GM12878 (cell line): ENCODE measurements at regions not wholly inside any gene's neighbourhood (a gene's known extent, or its start where the extent isn't known, plus 50 kb on each side); places are given as distances from the start of the nearest gene placed in this dataset.

Source experiments
- ATAC-seq: fragments of 200-7000 bp; cut with Tn5 transposase; 3 replicates; pipeline ENCODE4 v1.9.1; 2020; ENCODE audit warnings: mild to moderate bottlenecking, moderate library complexity
- BruUV-seq: library from RNA; stranded (reverse); fragments of 400-500 nt; replicated peaks from 2 replicates; lab custom pipeline; 2021; lab: Mats Ljungman, UMichigan
- CTCF ChIA-PET: fragments of 300-600 bp; sonication (Branson Sonifier 250); formaldehyde crosslinking; extraction: SDS; loops from one replicate; lab custom pipeline; 2021; ENCODE audit warnings: inconsistent platforms; lab: Yijun Ruan, JAX
- POLR2A ChIA-PET: fragments of 350-600 bp; formaldehyde crosslinking; extraction: SDS; loops from one replicate; lab custom pipeline; 2021; ENCODE audit warnings: inconsistent platforms; lab: Charles Lee
- RAD21 ChIA-PET: fragments of 300-600 bp; sonication (Branson Sonifier 250); formaldehyde crosslinking; loops from one replicate; lab custom pipeline; 2023; ENCODE audit warnings: antibody characterized with exemption; ENCODE audit not compliant: unreplicated experiment; lab: Charles Lee
- SMC1A ChIA-PET: fragments of 300-600 bp; sonication (Branson Sonifier 250); formaldehyde crosslinking; loops from one replicate; lab custom pipeline; 2023; ENCODE audit not compliant: unreplicated experiment, uncharacterized antibody; lab: Charles Lee
- DNase-seq: peaks from one replicate; pipeline ENCODE4 v3.0.0-alpha.2; 2011; ENCODE audit warnings: low read depth, low spot score
- FAIRE-seq: peaks from 3 replicates; lab custom pipeline; 2011; peaks lifted over from hg19 to GRCh38; lab: Jason Lieb, UNC
- H2AFZ ChIP-seq: 2 replicates; pipeline ENCODE4 v1.6.0; 2011; ENCODE audit warnings: low read depth, low read length, control low read depth; ENCODE audit not compliant: control insufficient read depth
- H3K27ac ChIP-seq: 2 replicates; pipeline ENCODE4 v1.5.1; 2011; ENCODE audit warnings: control low read depth; ENCODE audit not compliant: control insufficient read depth, insufficient read depth
- H3K27me3 ChIP-seq, 2 experiments: replicated peaks in 1 of 2; 2 replicates each; pipeline versions ENCODE4 v1.6.0 to v1.6.1; 2011; ENCODE audit warnings: low read length in 1 of 2; ENCODE audit not compliant: control insufficient read depth in 2 of 2, insufficient read depth in 2 of 2
- H3K36me3 ChIP-seq, 2 experiments: 2 replicates each; pipeline ENCODE4 v1.5.1; 2011; ENCODE audit warnings: low read length in 1 of 2; ENCODE audit not compliant: control insufficient read depth in 2 of 2, insufficient read depth in 2 of 2
- H3K4me1 ChIP-seq: 2 replicates; pipeline ENCODE4 v1.6.1; 2011; ENCODE audit warnings: mild to moderate bottlenecking, low read length, moderate library complexity, mixed read lengths; ENCODE audit not compliant: control insufficient read depth, insufficient read depth
- H3K4me2 ChIP-seq: 2 replicates; pipeline ENCODE4 v1.6.0; 2011; ENCODE audit warnings: control low read depth; ENCODE audit not compliant: control insufficient read depth, insufficient read depth
- H3K4me3 ChIP-seq: fragments of 200-600 bp; sonication (generic); 2 replicates; pipeline ENCODE4 v1.5.1; 2016
- H3K79me2 ChIP-seq: 2 replicates; pipeline ENCODE4 v1.6.0; 2011; ENCODE audit warnings: low read length; ENCODE audit not compliant: control insufficient read depth, insufficient read depth
- H3K9ac ChIP-seq: 2 replicates; pipeline ENCODE4 v1.8.0; 2011; ENCODE audit warnings: low read length, control low read depth, mixed read lengths; ENCODE audit not compliant: control insufficient read depth, insufficient read depth
- H3K9me3 ChIP-seq: replicated peaks from 3 replicates; pipeline ENCODE4 v1.5.1; 2011; ENCODE audit warnings: mild to moderate bottlenecking, low read length; ENCODE audit not compliant: control insufficient read depth, insufficient read depth
- H4K20me1 ChIP-seq: 2 replicates; pipeline ENCODE4 v1.6.0; 2011; ENCODE audit not compliant: control insufficient read depth, insufficient read depth
- ASH2L ChIP-seq: fragments of 300-600, 200-600 bp; sonication (generic); IDR thresholded peaks from 2 replicates; pipeline ENCODE4 v1.6.1; 2017; ENCODE audit warnings: low read depth, mild to moderate bottlenecking, borderline replicate concordance
- CBX5 ChIP-seq: sonication (generic); IDR thresholded peaks from 2 replicates; pipeline ENCODE4 v1.6.1; 2016; ENCODE audit warnings: low read depth, moderate library complexity, mild to moderate bottlenecking, inconsistent platforms
- CHD2 ChIP-seq: IDR thresholded peaks from 2 replicates; pipeline ENCODE4 v1.6.1; 2011; ENCODE audit warnings: low read depth, low read length, improper control_type of control experiment, borderline replicate concordance
- CHD4 ChIP-seq: fragments of 200-600 bp; sonication (generic); IDR thresholded peaks from 2 replicates; pipeline ENCODE4 v1.6.1; 2016; ENCODE audit warnings: mild to moderate bottlenecking
- CREB1 ChIP-seq: IDR thresholded peaks from 2 replicates; pipeline ENCODE4 v1.6.1; 2012; ENCODE audit warnings: low read depth, mild to moderate bottlenecking, inconsistent platforms
- HDGF ChIP-seq: fragments of 450-650 bp; IDR thresholded peaks from 2 replicates; pipeline ENCODE4 v1.6.1; 2016; ENCODE audit warnings: antibody characterized with exemption
- MEF2A ChIP-seq: IDR thresholded peaks from 2 replicates; pipeline ENCODE4 v1.6.1; 2011; ENCODE audit warnings: low read depth, mild to moderate bottlenecking, low read length, moderate library complexity; ENCODE audit not compliant: insufficient read depth
- MXI1 ChIP-seq: fragments of 150-350 bp; IDR thresholded peaks from 2 replicates; pipeline ENCODE4 v1.6.1; 2011; ENCODE audit warnings: low read depth, mild to moderate bottlenecking, inconsistent platforms, low read length, improper control_type of control experiment
- MYC ChIP-seq: IDR thresholded peaks from 2 replicates; pipeline ENCODE4 v1.6.1; 2011; ENCODE audit warnings: mild to moderate bottlenecking, low read length, moderate library complexity, inconsistent platforms; ENCODE audit not compliant: insufficient read depth, insufficient replicate concordance, insufficient read length, severe bottlenecking
- PAX8 ChIP-seq: fragments of 450-650 bp; IDR thresholded peaks from 2 replicates; pipeline ENCODE4 v1.6.1; 2017; ENCODE audit warnings: mild to moderate bottlenecking, moderate library complexity
- SREBF2 ChIP-seq: IDR thresholded peaks from 2 replicates; pipeline ENCODE4 v1.6.1; 2012; ENCODE audit warnings: mild to moderate bottlenecking, low read length
- STAT3 ChIP-seq: IDR thresholded peaks from 2 replicates; pipeline ENCODE4 v1.6.1; 2011; ENCODE audit warnings: low read depth, low read length, improper control_type of control experiment
- SUZ12 ChIP-seq: fragments of 200-600 bp; sonication (generic); IDR thresholded peaks from one replicate; pipeline ENCODE4 v1.6.1; 2018; ENCODE audit warnings: antibody characterized with exemption, mild to moderate bottlenecking; ENCODE audit not compliant: unreplicated experiment
- TAF1 ChIP-seq: IDR thresholded peaks from 2 replicates; pipeline ENCODE4 v1.6.1; 2011; ENCODE audit warnings: mild to moderate bottlenecking, low read depth, low read length, borderline replicate concordance
- WGBS: methylation state at CpG from one replicate; pipeline ENCODE4 v1.1.6; 2016; ENCODE audit warnings: low lambda C conversion rate; ENCODE audit not compliant: insufficient replicate concordance, insufficient coverage; ENCODE audit errors: missing lambda C conversion rate; 5-methylcytosine and 5-hydroxymethylcytosine counted together
- in situ Hi-C: fragments of 300-500 bp; cut with MboI; formaldehyde crosslinking; loops from 9 replicates; pipeline ENCODE4 v1.14.3; 2018; ENCODE audit warnings: mixed read lengths
- intact Hi-C: fragments of 100-400 bp; cut with micrococcal nuclease; formaldehyde crosslinking; loops from one replicate; pipeline ENCODE4 v1.14.2; 2022; ENCODE audit not compliant: unreplicated experiment
- TF ChIP-seq, protein P1 (sequence below): fragments of 450-650 bp; formaldehyde crosslinking; IDR thresholded peaks from 2 replicates; pipeline ENCODE4 v1.4.0; 2020; ENCODE audit warnings: mild to moderate bottlenecking, moderate library complexity
- TF ChIP-seq, protein P2 (sequence below): IDR thresholded peaks from 2 replicates; pipeline ENCODE4 v1.6.1; 2011; ENCODE audit warnings: borderline replicate concordance, low read depth, mild to moderate bottlenecking, moderate library complexity, mixed read lengths, low read length; ENCODE audit not compliant: insufficient read depth; ENCODE audit errors: extremely low read length
- TF ChIP-seq, protein P3 (sequence below): fragments of 450-650 bp; IDR thresholded peaks from 2 replicates; pipeline ENCODE4 v1.6.1; 2018; ENCODE audit warnings: mild to moderate bottlenecking, low read depth, moderate library complexity; ENCODE audit not compliant: partially characterized antibody

DNA sequence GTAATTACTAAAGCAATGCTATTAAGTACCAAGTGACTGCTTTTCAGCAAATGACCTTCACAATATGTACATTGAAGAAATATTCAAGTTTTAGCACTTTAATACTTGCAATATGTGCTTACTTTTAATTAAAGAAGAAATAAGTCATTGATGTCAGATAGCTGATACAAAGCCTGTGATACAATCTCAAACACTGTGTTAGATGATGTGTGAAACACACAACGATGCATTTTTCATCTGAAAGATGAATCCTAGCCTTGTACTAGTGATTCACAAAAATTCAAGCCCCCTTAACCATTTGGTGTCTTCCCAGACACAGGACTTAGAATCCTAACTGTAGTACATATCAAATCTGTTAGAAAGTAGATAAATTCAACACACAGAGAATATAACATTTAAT lies 724.1 kb upstream of the ADAMTS5 start (continued):
- TF ChIP-seq, protein P1, sequence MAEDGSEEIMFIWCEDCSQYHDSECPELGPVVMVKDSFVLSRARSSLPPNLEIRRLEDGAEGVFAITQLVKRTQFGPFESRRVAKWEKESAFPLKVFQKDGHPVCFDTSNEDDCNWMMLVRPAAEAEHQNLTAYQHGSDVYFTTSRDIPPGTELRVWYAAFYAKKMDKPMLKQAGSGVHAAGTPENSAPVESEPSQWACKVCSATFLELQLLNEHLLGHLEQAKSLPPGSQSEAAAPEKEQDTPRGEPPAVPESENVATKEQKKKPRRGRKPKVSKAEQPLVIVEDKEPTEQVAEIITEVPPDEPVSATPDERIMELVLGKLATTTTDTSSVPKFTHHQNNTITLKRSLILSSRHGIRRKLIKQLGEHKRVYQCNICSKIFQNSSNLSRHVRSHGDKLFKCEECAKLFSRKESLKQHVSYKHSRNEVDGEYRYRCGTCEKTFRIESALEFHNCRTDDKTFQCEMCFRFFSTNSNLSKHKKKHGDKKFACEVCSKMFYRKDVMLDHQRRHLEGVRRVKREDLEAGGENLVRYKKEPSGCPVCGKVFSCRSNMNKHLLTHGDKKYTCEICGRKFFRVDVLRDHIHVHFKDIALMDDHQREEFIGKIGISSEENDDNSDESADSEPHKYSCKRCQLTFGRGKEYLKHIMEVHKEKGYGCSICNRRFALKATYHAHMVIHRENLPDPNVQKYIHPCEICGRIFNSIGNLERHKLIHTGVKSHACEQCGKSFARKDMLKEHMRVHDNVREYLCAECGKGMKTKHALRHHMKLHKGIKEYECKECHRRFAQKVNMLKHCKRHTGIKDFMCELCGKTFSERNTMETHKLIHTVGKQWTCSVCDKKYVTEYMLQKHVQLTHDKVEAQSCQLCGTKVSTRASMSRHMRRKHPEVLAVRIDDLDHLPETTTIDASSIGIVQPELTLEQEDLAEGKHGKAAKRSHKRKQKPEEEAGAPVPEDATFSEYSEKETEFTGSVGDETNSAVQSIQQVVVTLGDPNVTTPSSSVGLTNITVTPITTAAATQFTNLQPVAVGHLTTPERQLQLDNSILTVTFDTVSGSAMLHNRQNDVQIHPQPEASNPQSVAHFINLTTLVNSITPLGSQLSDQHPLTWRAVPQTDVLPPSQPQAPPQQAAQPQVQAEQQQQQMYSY (CRISPR knock-in tag) = no peak
- no peak for TF ChIP-seq TAF1
- TF ChIP-seq PAX8 = no peak
- TF ChIP-seq ASH2L = no peak
- TF ChIP-seq SUZ12 = no peak
- TF ChIP-seq, protein P2, sequence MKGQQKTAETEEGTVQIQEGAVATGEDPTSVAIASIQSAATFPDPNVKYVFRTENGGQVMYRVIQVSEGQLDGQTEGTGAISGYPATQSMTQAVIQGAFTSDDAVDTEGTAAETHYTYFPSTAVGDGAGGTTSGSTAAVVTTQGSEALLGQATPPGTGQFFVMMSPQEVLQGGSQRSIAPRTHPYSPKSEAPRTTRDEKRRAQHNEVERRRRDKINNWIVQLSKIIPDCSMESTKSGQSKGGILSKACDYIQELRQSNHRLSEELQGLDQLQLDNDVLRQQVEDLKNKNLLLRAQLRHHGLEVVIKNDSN = no peak
- no peak for TF ChIP-seq CHD4

DNA sequence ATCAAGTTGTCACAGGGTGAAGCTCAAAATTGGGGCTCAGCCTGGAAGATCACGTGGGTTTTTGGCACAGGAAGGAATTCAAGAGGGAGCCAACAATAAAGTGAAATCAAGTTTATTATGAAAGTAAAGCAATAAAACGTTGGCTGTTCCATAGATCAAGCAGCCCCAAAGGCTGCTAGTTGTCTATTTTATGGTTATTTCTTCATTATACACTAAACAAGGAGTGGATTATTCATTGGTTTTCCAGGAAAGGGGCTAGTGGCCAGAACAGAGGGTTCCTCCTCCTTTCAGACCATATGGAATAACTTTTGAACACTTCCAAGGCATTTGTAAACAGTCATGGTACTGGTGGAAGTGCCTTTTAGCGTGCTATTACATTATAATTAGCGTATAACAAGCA lies 723.5 kb upstream of the ADAMTS5 start:
- RAD21 ChIA-PET = no interaction called here
- no peak for FAIRE-seq

More for the DNA sequence above, 723.5 kb upstream of the ADAMTS5 start:
- ATAC-seq (no peak), DNase-seq (no peak)
- WGBS = 2% methylated on average over 4 of the region's 4 CpGs
- BruUV-seq = no TSS peak
- no peaks in the 10 kb centered on the region for H3K79me2 ChIP-seq
- no peak overlapping the region for H3K9ac ChIP-seq
- no peak for TF ChIP-seq MXI1
- no peak for TF ChIP-seq CHD2
- no peak for TF ChIP-seq HDGF
- TF ChIP-seq STAT3 = no peak
- no peak for TF ChIP-seq SREBF2
- TF ChIP-seq MYC = no peak
- TF ChIP-seq CREB1 = no peak
- TF ChIP-seq, protein P3, sequence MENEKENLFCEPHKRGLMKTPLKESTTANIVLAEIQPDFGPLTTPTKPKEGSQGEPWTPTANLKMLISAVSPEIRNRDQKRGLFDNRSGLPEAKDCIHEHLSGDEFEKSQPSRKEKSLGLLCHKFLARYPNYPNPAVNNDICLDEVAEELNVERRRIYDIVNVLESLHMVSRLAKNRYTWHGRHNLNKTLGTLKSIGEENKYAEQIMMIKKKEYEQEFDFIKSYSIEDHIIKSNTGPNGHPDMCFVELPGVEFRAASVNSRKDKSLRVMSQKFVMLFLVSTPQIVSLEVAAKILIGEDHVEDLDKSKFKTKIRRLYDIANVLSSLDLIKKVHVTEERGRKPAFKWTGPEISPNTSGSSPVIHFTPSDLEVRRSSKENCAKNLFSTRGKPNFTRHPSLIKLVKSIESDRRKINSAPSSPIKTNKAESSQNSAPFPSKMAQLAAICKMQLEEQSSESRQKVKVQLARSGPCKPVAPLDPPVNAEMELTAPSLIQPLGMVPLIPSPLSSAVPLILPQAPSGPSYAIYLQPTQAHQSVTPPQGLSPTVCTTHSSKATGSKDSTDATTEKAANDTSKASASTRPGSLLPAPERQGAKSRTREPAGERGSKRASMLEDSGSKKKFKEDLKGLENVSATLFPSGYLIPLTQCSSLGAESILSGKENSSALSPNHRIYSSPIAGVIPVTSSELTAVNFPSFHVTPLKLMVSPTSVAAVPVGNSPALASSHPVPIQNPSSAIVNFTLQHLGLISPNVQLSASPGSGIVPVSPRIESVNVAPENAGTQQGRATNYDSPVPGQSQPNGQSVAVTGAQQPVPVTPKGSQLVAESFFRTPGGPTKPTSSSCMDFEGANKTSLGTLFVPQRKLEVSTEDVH = no peak
- TF ChIP-seq CBX5 = no peak
- TF ChIP-seq MEF2A = no peak
- CTCF ChIA-PET = interaction anchor here (0.6 to 0.9 kb wide), 2 partner anchors 10 to 53 kb away, joined by 3 read pairs; no protein-coding TSS in a partner anchor
- H3K4me3 ChIP-seq = no peak overlapping the region
- POLR2A ChIA-PET = no interaction called here
- H3K27ac ChIP-seq = no peak overlapping the region
- H3K9me3 ChIP-seq = no peaks in the 10 kb centered on the region
- no peaks in the 10 kb centered on the region for H4K20me1 ChIP-seq
- no peaks in the 10 kb centered on the region for H3K4me1 ChIP-seq
- H2AFZ ChIP-seq = no peak overlapping the region
- H3K27me3 ChIP-seq = no peaks in the 10 kb centered on the region
- intact Hi-C loops (no loop called here), in situ Hi-C loops (no loop called here)
- H3K4me2 ChIP-seq = no peak overlapping the region
- SMC1A ChIA-PET = no interaction called here
- no peaks in the 10 kb centered on the region for H3K36me3 ChIP-seq
